A673 (cell line): ENCODE measurements at regions not wholly inside any gene's neighbourhood (a gene's known extent, or its start where the extent isn't known, plus 50 kb on each side); places are given as distances from the start of the nearest gene placed in this dataset.

ENCODE experiments used
- BruUV-seq: library from RNA; stranded (reverse); fragments of 400-500 nt; replicated peaks from 2 replicates; lab custom pipeline; 2021; lab: Mats Ljungman, UMichigan
- CTCF ChIA-PET: fragments of 300-600 bp; sonication (Branson Sonifier 250); formaldehyde crosslinking; loops from one replicate; lab custom pipeline; 2022; ENCODE audit warnings: antibody characterized with exemption; lab: Charles Lee
- POLR2A ChIA-PET: fragments of 300-600 bp; sonication (Branson Sonifier 250); formaldehyde crosslinking; loops from one replicate; lab custom pipeline; 2022; ENCODE audit warnings: antibody characterized with exemption; ENCODE audit not compliant: low non-redundant PET; lab: Charles Lee
- DNase-seq: peaks from one replicate; pipeline ENCODE4 v3.0.0-alpha.2; 2015; ENCODE audit warnings: low spot score
- H3K27ac ChIP-seq: fragments of 200-600 bp; sonication (generic); 2 replicates; pipeline ENCODE4 v1.5.1; 2016; ENCODE audit warnings: mixed run types, low read depth, mild to moderate bottlenecking, mixed read lengths, antibody characterized with exemption, low read length; ENCODE audit not compliant: poor library complexity, severe bottlenecking
- H3K27me3 ChIP-seq: fragments of 200-600 bp; sonication (generic); replicated peaks from 2 replicates; pipeline ENCODE4 v1.6.1; 2017; ENCODE audit warnings: mixed run types, low read depth, mild to moderate bottlenecking, mixed read lengths, antibody characterized with exemption, low read length; ENCODE audit not compliant: insufficient read depth, poor library complexity
- H3K36me3 ChIP-seq: fragments of 200-600 bp; sonication (generic); 2 replicates; pipeline ENCODE4 v1.6.1; 2016; ENCODE audit warnings: mixed run types, mild to moderate bottlenecking, mixed read lengths, antibody characterized with exemption, low read length; ENCODE audit not compliant: insufficient read depth, poor library complexity, severe bottlenecking
- H3K4me1 ChIP-seq: fragments of 200-600 bp; sonication (generic); 2 replicates; pipeline ENCODE4 v1.6.1; 2017; ENCODE audit warnings: mixed run types, mild to moderate bottlenecking, mixed read lengths, antibody characterized with exemption, low read length; ENCODE audit not compliant: insufficient read depth, poor library complexity, severe bottlenecking
- H3K4me3 ChIP-seq: fragments of 200-600 bp; sonication (generic); 2 replicates; pipeline ENCODE4 v1.5.1; 2016; ENCODE audit warnings: low read depth, mixed run types, mild to moderate bottlenecking, mixed read lengths, low read length; ENCODE audit not compliant: poor library complexity, severe bottlenecking
- H3K9me3 ChIP-seq: fragments of 200-600 bp; sonication (generic); 2 replicates; pipeline ENCODE4 v1.6.1; 2016; ENCODE audit warnings: mixed run types, low read depth, mild to moderate bottlenecking, mixed read lengths, antibody characterized with exemption, low read length; ENCODE audit not compliant: poor library complexity, severe bottlenecking
- CTCF ChIP-seq: fragments of 300-800, 200-600 bp; sonication (generic); conservative IDR thresholded peaks from 2 replicates; pipeline ENCODE4 v1.5.1; 2017; ENCODE audit warnings: low read depth, mild to moderate bottlenecking, antibody characterized with exemption, low read length, moderate library complexity, mixed read lengths
- EZH2 ChIP-seq: fragments of 200-600 bp; sonication (generic); IDR thresholded peaks from 2 replicates; pipeline ENCODE4 v1.6.1; 2017; ENCODE audit warnings: borderline replicate concordance, low read depth, mild to moderate bottlenecking, mixed read lengths, antibody characterized with exemption, low read length; ENCODE audit not compliant: poor library complexity, severe bottlenecking
- intact Hi-C: fragments of 100-400 bp; cut with micrococcal nuclease; formaldehyde crosslinking; loops from one replicate; pipeline ENCODE4 v1.10.0; 2022; ENCODE audit not compliant: unreplicated experiment

GRCh38 chr12:112591488-112591887, 172.7 kb downstream of the PTPN11 start:
- TF ChIP-seq CTCF (no peak), EZH2 (no peak)
- intact Hi-C loops, result no loop called here
- no peaks in the 10 kb centered on the region for H3K9me3 ChIP-seq
- BruUV-seq, result no TSS peak
- H3K27ac ChIP-seq, result no peak overlapping the region
- POLR2A ChIA-PET, result no interaction called here
- CTCF ChIA-PET, result no interaction called here
- no peak for DNase-seq
- H3K27me3 ChIP-seq, result no peaks in the 10 kb centered on the region
- no peak overlapping the region for H3K4me3 ChIP-seq
- H3K36me3 ChIP-seq, result no peaks in the 10 kb centered on the region
- H3K4me1 ChIP-seq, result no peaks in the 10 kb centered on the region

- H3K36me3 ChIP-seq, result no peaks in the 10 kb centered on the region
- TF ChIP-seq CTCF, result no peak
- TF ChIP-seq EZH2, result no peak
- no peak for DNase-seq
- H3K4me1 ChIP-seq, result no peaks in the 10 kb centered on the region
- no peak overlapping the region for H3K4me3 ChIP-seq
- ChIA-PET POLR2A (no interaction called here), CTCF (no interaction called here)
- H3K9me3 ChIP-seq, result no peaks in the 10 kb centered on the region
- BruUV-seq, result no TSS peak
- H3K27me3 ChIP-seq, result no peaks in the 10 kb centered on the region
- intact Hi-C loops, result no loop called here
- H3K27ac ChIP-seq, result no peak overlapping the region
Measured at GRCh38 chr12:112595410-112595809, 176.7 kb downstream of the PTPN11 start.

- ChIA-PET POLR2A (no interaction called here), CTCF (no interaction called here)
- TF ChIP-seq CTCF (no peak), EZH2 (no peak)
- no TSS peak for BruUV-seq
- H3K4me1 ChIP-seq, result no peaks in the 10 kb centered on the region
- H3K27me3 ChIP-seq, result no peaks in the 10 kb centered on the region
- intact Hi-C loops, result no loop called here
- no peak overlapping the region for H3K4me3 ChIP-seq
- H3K9me3 ChIP-seq, result no peaks in the 10 kb centered on the region
- no peaks in the 10 kb centered on the region for H3K36me3 ChIP-seq
- no peak for DNase-seq
- no peak overlapping the region for H3K27ac ChIP-seq
Measured at GRCh38 chr12:112597986-112598385, 179.2 kb downstream of the PTPN11 start.
